ENCODE measurements at regions not wholly inside any gene's neighbourhood (a gene's known extent, or its start where the extent isn't known, plus 50 kb on each side); places are given as distances from the start of the nearest gene placed in this dataset.
"Not testable (repeated sequence)": the region's sequence is repeated elsewhere in the genome, so short reads cannot be mapped to it uniquely, and the experiment has no call there.

- TF ChIP-seq ZBTB37 (CRISPR knock-in tag; IDR thresholded peaks at IDR 0.05), result 0 out of 2 replicates have a peak, but pooled peaks have one; percentile 68
Observed at GRCh38 chr4:69017986-69018385, 66.4 kb upstream of the UGT2A3 start (continued).

- in situ Hi-C loops (cut with HindIII; ENCODE audit: extremely low pct_ligation_motif_present, low pct_unique_long_range_greater_than_20kb); H4K20me1 ChIP-seq (ENCODE audit: insufficient read depth, low read length); CTCF ChIA-PET (ENCODE audit: low intra/inter-chr PET ratio, low total read pairs); H3K36me3 ChIP-seq (replicated peaks in 1 of 2; ENCODE audit: control insufficient read depth in 1 of 2, insufficient read depth in 2 of 2, low read length in 2 of 2); H3K27me3 ChIP-seq (ENCODE audit: control insufficient read depth in 1 of 2, insufficient read depth in 2 of 2, low read length in 2 of 2); H2AFZ ChIP-seq (ENCODE audit: low read length); H3K79me2 ChIP-seq (ENCODE audit: insufficient read depth, low read length); H3K9me3 ChIP-seq (ENCODE audit: low read length): not testable (repeated sequence)
- peak; percentile 44 for FAIRE-seq
- peak overlapping the region; percentile 49 for H3K9ac ChIP-seq (ENCODE audit: insufficient read depth, low read depth, low read length)
- peak; percentile 78 for ATAC-seq
- H3K4me3 ChIP-seq (replicated peaks in 1 of 3; ENCODE audit: insufficient read depth in 1 of 3, low read depth in 2 of 3, low read length in 3 of 3), result peak overlapping the region in 2 of 3 experiments; percentile 23 to 26; a peak in 2 of 6 replicates
- POLR2A ChIA-PET, result interaction anchor here (1.0 to 3.0 kb wide), 7 partner anchors 66 to 287 kb away, joined by 3 to 16 read pairs (median 8); partner anchors contain the start of gene UGT2A3
- intact Hi-C loops (cut with micrococcal nuclease; ENCODE audit: unreplicated experiment), result loop anchor here (1.0 to 10.0 kb wide), 2 partner anchors 68 to 365 kb away; partner anchors contain the start of gene UGT2A3
- BruUV-seq (replicated peaks), result TSS peak; percentile 87
- H3K4me2 ChIP-seq (ENCODE audit: low read depth, low read length), result peak overlapping the region; percentile 58
- DNase-seq (ENCODE audit: low spot score), result peak; percentile 38
- WGBS (ENCODE audit: low lambda C conversion rate), result 18% methylated on average over 6 of the region's 6 CpGs
- H3K27ac ChIP-seq (ENCODE audit: extremely low read length, insufficient read depth, low read length), result peak overlapping the region; percentile 79
- H3K4me1 ChIP-seq (ENCODE audit: insufficient read depth, low read length), result peaks cover 80% of the 10 kb centered on the region
- 0 out of 2 replicates have a peak, but pooled peaks have one; percentile 35 for TF ChIP-seq ZNF124 (CRISPR knock-in tag; IDR thresholded peaks at IDR 0.05)
- TF ChIP-seq UBTF (CRISPR knock-in tag; IDR thresholded peaks at IDR 0.05), result 0 out of 2 replicates have a peak, but pooled peaks have one; percentile 37
- TF ChIP-seq ATF2 (CRISPR knock-in tag; IDR thresholded peaks at IDR 0.05), result peak; percentile 57
- TF ChIP-seq AHDC1 (CRISPR knock-in tag; IDR thresholded peaks at IDR 0.05; ENCODE audit: borderline replicate concordance), result peak; percentile 63; the same call in 1 of the 2 replicates
- TF ChIP-seq NFKBIZ (CRISPR knock-in tag; IDR thresholded peaks at IDR 0.05), result 0 out of 2 replicates have a peak, but pooled peaks have one; percentile 46
- 0 out of 2 replicates have a peak, but pooled peaks have one; percentile 19 for TF ChIP-seq ZNF232 (CRISPR knock-in tag; IDR thresholded peaks at IDR 0.05; ENCODE audit: borderline replicate concordance)
- TF ChIP-seq RXRA (CRISPR knock-in tag; IDR thresholded peaks at IDR 0.05), result peak; percentile 26; the same call in 1 of the 2 replicates
Observed at GRCh38 chr4:69019538-69020461, 68.2 kb upstream of the UGT2A3 start.

All from HepG2 (cell line).